ENCODE measurements at regions not wholly inside any gene's neighbourhood (a gene's known extent, or its start where the extent isn't known, plus 50 kb on each side); places are given as distances from the start of the nearest gene placed in this dataset.

DNA sequence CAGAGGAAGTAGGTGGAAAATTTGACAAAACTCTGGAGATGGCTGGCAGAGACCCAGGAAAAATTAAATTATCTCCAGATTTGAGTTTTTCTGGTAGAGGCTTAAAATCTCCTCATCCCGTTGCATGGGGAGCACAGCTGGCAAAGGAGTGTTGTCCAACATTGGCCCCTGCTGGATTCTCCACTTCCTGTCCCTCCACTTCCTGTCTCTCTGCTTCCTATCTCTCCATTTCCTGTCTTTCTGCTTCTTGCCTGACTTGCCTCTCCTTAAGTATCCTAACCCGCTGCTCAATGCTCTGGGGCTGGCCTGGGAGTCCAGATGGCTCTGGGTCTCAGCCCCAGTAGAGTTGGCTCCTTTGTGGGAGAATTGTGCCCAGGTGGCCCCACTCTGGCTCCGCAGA, 65.8 kb upstream of the EMX2 start:
- TF ChIP-seq, protein P1, sequence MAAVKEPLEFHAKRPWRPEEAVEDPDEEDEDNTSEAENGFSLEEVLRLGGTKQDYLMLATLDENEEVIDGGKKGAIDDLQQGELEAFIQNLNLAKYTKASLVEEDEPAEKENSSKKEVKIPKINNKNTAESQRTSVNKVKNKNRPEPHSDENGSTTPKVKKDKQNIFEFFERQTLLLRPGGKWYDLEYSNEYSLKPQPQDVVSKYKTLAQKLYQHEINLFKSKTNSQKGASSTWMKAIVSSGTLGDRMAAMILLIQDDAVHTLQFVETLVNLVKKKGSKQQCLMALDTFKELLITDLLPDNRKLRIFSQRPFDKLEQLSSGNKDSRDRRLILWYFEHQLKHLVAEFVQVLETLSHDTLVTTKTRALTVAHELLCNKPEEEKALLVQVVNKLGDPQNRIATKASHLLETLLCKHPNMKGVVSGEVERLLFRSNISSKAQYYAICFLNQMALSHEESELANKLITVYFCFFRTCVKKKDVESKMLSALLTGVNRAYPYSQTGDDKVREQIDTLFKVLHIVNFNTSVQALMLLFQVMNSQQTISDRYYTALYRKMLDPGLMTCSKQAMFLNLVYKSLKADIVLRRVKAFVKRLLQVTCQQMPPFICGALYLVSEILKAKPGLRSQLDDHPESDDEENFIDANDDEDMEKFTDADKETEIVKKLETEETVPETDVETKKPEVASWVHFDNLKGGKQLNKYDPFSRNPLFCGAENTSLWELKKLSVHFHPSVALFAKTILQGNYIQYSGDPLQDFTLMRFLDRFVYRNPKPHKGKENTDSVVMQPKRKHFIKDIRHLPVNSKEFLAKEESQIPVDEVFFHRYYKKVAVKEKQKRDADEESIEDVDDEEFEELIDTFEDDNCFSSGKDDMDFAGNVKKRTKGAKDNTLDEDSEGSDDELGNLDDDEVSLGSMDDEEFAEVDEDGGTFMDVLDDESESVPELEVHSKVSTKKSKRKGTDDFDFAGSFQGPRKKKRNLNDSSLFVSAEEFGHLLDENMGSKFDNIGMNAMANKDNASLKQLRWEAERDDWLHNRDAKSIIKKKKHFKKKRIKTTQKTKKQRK (IDR thresholded peaks at IDR 0.05; ENCODE audit: borderline replicate concordance, low read depth, low read length) = no peak
- no peak for TF ChIP-seq CBX3 (IDR thresholded peaks at IDR 0.05; ENCODE audit: borderline replicate concordance in 1 of 2, low read length in 2 of 2)
- no peak for TF ChIP-seq EZH2 (IDR thresholded peaks at IDR 0.05; ENCODE audit: borderline replicate concordance, low read depth, low read length)
- no peak for TF ChIP-seq ZNF23 (CRISPR knock-in tag; IDR thresholded peaks at IDR 0.05)
- TF ChIP-seq, protein P2, sequence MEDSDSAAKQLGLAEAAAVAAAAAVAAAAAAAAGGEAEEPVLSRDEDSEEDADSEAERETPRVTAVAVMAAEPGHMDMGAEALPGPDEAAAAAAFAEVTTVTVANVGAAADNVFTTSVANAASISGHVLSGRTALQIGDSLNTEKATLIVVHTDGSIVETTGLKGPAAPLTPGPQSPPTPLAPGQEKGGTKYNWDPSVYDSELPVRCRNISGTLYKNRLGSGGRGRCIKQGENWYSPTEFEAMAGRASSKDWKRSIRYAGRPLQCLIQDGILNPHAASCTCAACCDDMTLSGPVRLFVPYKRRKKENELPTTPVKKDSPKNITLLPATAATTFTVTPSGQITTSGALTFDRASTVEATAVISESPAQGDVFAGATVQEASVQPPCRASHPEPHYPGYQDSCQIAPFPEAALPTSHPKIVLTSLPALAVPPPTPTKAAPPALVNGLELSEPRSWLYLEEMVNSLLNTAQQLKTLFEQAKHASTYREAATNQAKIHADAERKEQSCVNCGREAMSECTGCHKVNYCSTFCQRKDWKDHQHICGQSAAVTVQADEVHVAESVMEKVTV (CRISPR knock-in tag; IDR thresholded peaks at IDR 0.05) = no peak
- TF ChIP-seq CBX2 (IDR thresholded peaks at IDR 0.05; ENCODE audit: insufficient read depth, low read length, poor library complexity, severe bottlenecking) = no peak
- TF ChIP-seq, protein P3, sequence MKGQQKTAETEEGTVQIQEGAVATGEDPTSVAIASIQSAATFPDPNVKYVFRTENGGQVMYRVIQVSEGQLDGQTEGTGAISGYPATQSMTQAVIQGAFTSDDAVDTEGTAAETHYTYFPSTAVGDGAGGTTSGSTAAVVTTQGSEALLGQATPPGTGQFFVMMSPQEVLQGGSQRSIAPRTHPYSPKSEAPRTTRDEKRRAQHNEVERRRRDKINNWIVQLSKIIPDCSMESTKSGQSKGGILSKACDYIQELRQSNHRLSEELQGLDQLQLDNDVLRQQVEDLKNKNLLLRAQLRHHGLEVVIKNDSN (CRISPR knock-in tag; IDR thresholded peaks at IDR 0.05) = no peak
- TF ChIP-seq, protein P4, sequence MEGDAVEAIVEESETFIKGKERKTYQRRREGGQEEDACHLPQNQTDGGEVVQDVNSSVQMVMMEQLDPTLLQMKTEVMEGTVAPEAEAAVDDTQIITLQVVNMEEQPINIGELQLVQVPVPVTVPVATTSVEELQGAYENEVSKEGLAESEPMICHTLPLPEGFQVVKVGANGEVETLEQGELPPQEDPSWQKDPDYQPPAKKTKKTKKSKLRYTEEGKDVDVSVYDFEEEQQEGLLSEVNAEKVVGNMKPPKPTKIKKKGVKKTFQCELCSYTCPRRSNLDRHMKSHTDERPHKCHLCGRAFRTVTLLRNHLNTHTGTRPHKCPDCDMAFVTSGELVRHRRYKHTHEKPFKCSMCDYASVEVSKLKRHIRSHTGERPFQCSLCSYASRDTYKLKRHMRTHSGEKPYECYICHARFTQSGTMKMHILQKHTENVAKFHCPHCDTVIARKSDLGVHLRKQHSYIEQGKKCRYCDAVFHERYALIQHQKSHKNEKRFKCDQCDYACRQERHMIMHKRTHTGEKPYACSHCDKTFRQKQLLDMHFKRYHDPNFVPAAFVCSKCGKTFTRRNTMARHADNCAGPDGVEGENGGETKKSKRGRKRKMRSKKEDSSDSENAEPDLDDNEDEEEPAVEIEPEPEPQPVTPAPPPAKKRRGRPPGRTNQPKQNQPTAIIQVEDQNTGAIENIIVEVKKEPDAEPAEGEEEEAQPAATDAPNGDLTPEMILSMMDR (IDR thresholded peaks at IDR 0.05 in 2 of 3, conservative IDR thresholded peaks at IDR 0.05 in 1 of 3; ENCODE audit: insufficient read depth in 2 of 3, low read depth in 1 of 3, low read length in 3 of 3) = no peak
- no peak for TF ChIP-seq FOXK2 (conservative IDR thresholded peaks at IDR 0.05 in 1 of 2, IDR thresholded peaks at IDR 0.05 in 1 of 2; ENCODE audit: low read depth in 2 of 2)
- no peak for TF ChIP-seq SRSF1 (IDR thresholded peaks at IDR 0.05; ENCODE audit: low read depth, low read length)
- no peak for TF ChIP-seq POU5F1 (IDR thresholded peaks at IDR 0.05; ENCODE audit: borderline replicate concordance, low read depth, low read length, partially characterized antibody)
- no peak for TF ChIP-seq ZNF274 (IDR thresholded peaks at IDR 0.05; ENCODE audit: borderline replicate concordance, low read depth, low read length)
- TF ChIP-seq MCM3 (IDR thresholded peaks at IDR 0.05) = no peak
- no peak for TF ChIP-seq ZNF239 (CRISPR knock-in tag; IDR thresholded peaks at IDR 0.05)

Data from K562 (cell line).